ENCODE measurements at regions not wholly inside any gene's neighbourhood (a gene's known extent, or its start where the extent isn't known, plus 50 kb on each side); places are given as distances from the start of the nearest gene placed in this dataset.

GRCh38 chr10:94235461-94235860, 127.3 kb downstream of the NOC3L start:
- DNase-seq (ENCODE audit: low spot score) = no peak
- H3K27me3 Mint-ChIP-seq (ENCODE audit: low read depth) = no peaks in the 10 kb centered on the region
- H3K27ac Mint-ChIP-seq (ENCODE audit: unreplicated experiment) = peak overlapping the region; percentile 81
- no peaks in the 10 kb centered on the region for H3K9me3 Mint-ChIP-seq (ENCODE audit: low read depth)
- H3K36me3 Mint-ChIP-seq (ENCODE audit: low read depth) = peaks cover 11% of the 10 kb centered on the region
- peak overlapping the region; percentile 45 for H3K4me3 Mint-ChIP-seq (ENCODE audit: unreplicated experiment)
- peaks cover 35% of the 10 kb centered on the region for H3K4me1 Mint-ChIP-seq (ENCODE audit: low read depth)
- TF ChIP-seq, protein P1, sequence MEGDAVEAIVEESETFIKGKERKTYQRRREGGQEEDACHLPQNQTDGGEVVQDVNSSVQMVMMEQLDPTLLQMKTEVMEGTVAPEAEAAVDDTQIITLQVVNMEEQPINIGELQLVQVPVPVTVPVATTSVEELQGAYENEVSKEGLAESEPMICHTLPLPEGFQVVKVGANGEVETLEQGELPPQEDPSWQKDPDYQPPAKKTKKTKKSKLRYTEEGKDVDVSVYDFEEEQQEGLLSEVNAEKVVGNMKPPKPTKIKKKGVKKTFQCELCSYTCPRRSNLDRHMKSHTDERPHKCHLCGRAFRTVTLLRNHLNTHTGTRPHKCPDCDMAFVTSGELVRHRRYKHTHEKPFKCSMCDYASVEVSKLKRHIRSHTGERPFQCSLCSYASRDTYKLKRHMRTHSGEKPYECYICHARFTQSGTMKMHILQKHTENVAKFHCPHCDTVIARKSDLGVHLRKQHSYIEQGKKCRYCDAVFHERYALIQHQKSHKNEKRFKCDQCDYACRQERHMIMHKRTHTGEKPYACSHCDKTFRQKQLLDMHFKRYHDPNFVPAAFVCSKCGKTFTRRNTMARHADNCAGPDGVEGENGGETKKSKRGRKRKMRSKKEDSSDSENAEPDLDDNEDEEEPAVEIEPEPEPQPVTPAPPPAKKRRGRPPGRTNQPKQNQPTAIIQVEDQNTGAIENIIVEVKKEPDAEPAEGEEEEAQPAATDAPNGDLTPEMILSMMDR (IDR thresholded peaks at IDR 0.05) = no peak

GRCh38 chr10:94238006-94238617, 124.6 kb downstream of the NOC3L start:
- Mint-ChIP-seq H3K36me3 (ENCODE audit: low read depth) (peaks cover 14% of the 10 kb centered on the region), H3K27ac (ENCODE audit: unreplicated experiment) (no peak overlapping the region), H3K4me1 (ENCODE audit: low read depth) (peaks cover 37% of the 10 kb centered on the region), H3K4me3 (ENCODE audit: unreplicated experiment) (no peak overlapping the region), H3K9me3 (ENCODE audit: low read depth) (no peaks in the 10 kb centered on the region), H3K27me3 (ENCODE audit: low read depth) (no peaks in the 10 kb centered on the region)
- TF ChIP-seq, protein P1 (IDR thresholded peaks at IDR 0.05) = no peak
- DNase-seq (ENCODE audit: low spot score) = no peak

- Mint-ChIP-seq H3K27ac (ENCODE audit: unreplicated experiment) (no peak overlapping the region), H3K36me3 (ENCODE audit: low read depth) (peaks cover 14% of the 10 kb centered on the region), H3K27me3 (ENCODE audit: low read depth) (no peaks in the 10 kb centered on the region), H3K9me3 (ENCODE audit: low read depth) (no peaks in the 10 kb centered on the region), H3K4me1 (ENCODE audit: low read depth) (peaks cover 32% of the 10 kb centered on the region), H3K4me3 (ENCODE audit: unreplicated experiment) (no peak overlapping the region)
- TF ChIP-seq, protein P1 (IDR thresholded peaks at IDR 0.05) = no peak
- no peak for DNase-seq (ENCODE audit: low spot score)
Measured at GRCh38 chr10:94239696-94240095, 123.0 kb downstream of the NOC3L start.

DNA sequence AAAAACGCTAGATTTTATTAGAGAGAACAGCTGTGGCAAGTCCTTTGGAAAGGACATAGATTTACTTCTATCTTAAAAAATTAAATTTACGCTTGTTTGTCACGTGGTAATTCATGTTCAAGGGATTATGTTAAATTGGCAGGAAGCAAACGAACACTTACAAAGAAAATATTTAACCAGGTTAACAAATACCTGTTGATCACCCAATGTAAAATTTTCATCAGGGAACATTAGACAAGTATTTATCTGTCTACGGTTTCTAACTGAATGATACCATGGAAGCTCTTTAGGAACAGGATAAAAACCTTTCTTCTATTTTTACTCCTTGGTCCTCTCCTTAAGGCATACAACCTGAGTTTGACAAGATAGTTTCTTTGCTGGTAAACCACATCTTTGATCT, 122.2 kb downstream of the NOC3L start:
- Mint-ChIP-seq H3K27ac (ENCODE audit: unreplicated experiment) (no peak overlapping the region), H3K27me3 (ENCODE audit: low read depth) (no peaks in the 10 kb centered on the region), H3K36me3 (ENCODE audit: low read depth) (peaks cover 14% of the 10 kb centered on the region), H3K9me3 (ENCODE audit: low read depth) (no peaks in the 10 kb centered on the region), H3K4me3 (ENCODE audit: unreplicated experiment) (no peak overlapping the region), H3K4me1 (ENCODE audit: low read depth) (peaks cover 24% of the 10 kb centered on the region)
- no peak for DNase-seq (ENCODE audit: low spot score)
- TF ChIP-seq, protein P1 (IDR thresholded peaks at IDR 0.05) = no peak

DNA sequence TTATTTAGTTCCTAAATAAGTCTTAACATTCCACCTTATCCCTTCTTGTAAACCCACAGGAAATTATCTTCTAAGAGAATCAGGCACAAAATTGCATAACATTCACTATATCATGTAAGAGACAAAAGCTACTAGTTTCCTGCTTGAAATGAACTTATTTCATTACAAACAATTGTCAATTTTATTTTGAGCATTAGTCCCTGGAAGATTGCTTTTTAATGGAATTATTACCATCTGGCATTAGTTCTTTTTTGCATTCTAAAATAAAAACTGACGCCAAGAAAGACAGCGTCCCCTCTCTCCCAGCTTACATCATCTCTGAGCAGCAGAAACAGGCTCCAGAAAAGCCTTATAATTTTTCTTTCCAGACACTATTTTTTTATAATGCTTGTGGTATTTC, 121.8 kb downstream of the NOC3L start:
- no peak overlapping the region for H3K4me3 Mint-ChIP-seq (ENCODE audit: unreplicated experiment)
- TF ChIP-seq, protein P1 (IDR thresholded peaks at IDR 0.05) = no peak
- peaks cover 16% of the 10 kb centered on the region for H3K36me3 Mint-ChIP-seq (ENCODE audit: low read depth)
- no peak overlapping the region for H3K27ac Mint-ChIP-seq (ENCODE audit: unreplicated experiment)
- peaks cover 20% of the 10 kb centered on the region for H3K4me1 Mint-ChIP-seq (ENCODE audit: low read depth)
- H3K27me3 Mint-ChIP-seq (ENCODE audit: low read depth) = no peaks in the 10 kb centered on the region
- no peaks in the 10 kb centered on the region for H3K9me3 Mint-ChIP-seq (ENCODE audit: low read depth)
- DNase-seq (ENCODE audit: low spot score) = no peak
